Left lung (tissue), 4 donors: ENCODE measurements at regions not wholly inside any gene's neighbourhood (a gene's known extent, or its start where the extent isn't known, plus 50 kb on each side); places are given as distances from the start of the nearest gene placed in this dataset.

Experiments used
- ATAC-seq: fragments of 200-7000 bp; cut with Tn5 transposase; one replicate; pipeline ENCODE4 v1.9.1; 2020; ENCODE audit warnings: moderate library complexity
- DNase-seq, 4 donors: peaks; one replicate each; pipeline ENCODE4 v3.0.0-alpha.2; 2013 to 2020
- H3K27ac ChIP-seq, 2 donors: fragments of 200-600 bp; sonication (generic) in 1 of 2; one replicate each; pipeline versions ENCODE4 v1.5.0 to v1.8.0; 2020 to 2021
- H3K27me3 ChIP-seq, 2 donors: fragments of 200-600 bp; sonication (generic) in 1 of 2; one replicate each; pipeline versions ENCODE4 v1.5.0 to v1.8.0; 2020 to 2021
- H3K36me3 ChIP-seq, 2 donors: fragments of 200-600 bp; sonication (generic) in 1 of 2; one replicate each; pipeline versions ENCODE4 v1.5.0 to v1.8.0; 2020 to 2021
- H3K4me1 ChIP-seq, 2 donors: fragments of 200-600 bp; one replicate each; pipeline ENCODE4 v1.8.0; 2021
- H3K4me3 ChIP-seq, 2 donors: fragments of 200-600 bp; sonication (generic) in 1 of 2; one replicate each; pipeline versions ENCODE4 v1.5.0 to v1.8.0; 2020 to 2021; ENCODE audit warnings: mild to moderate bottlenecking in 1 of 2
- H3K9me3 ChIP-seq, 2 donors: fragments of 200-600 bp; sonication (generic) in 1 of 2; one replicate each; pipeline versions ENCODE4 v1.5.0 to v1.8.0; 2020 to 2021
- intact Hi-C, 2 donors: fragments of 100-400 bp; cut with DNase I; formaldehyde crosslinking; loops; one replicate each; pipeline versions ENCODE4 v1.11.2 to v1.14.2; 2022
- TF ChIP-seq, protein P1 (sequence below), 2 donors: fragments of 200-600 bp; sonication (generic) in 1 of 2; IDR thresholded peaks; one replicate each; pipeline versions ENCODE4 v1.5.0 to v1.8.0; 2021; ENCODE audit warnings: antibody characterized with exemption in 2 of 2
- donor health status: DM: no; HTN: yes; CAD: no.
- donor health status: DM: no; HTN: no; CAD: no.

DNA sequence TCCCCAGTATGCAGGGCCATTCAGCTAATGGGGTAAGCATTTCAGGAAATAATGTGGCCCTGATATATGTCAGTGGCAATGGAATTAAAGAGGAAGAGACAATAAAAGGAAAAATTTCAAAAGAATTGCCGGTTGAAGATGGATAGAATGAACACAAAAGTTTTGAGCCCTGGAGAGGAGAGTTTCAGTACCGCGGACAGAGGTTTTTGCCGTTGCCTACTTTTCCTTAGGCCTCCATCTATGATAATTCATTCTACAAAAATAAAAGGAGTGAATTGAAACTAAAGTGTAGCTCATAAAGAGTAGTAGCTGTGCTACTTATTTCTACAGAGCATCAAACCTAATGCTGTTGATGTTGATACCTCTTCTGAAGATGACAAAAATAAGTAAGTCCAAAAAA, 140.7 kb downstream of the RNASET2 start:
- no peaks in the 10 kb centered on the region for H3K9me3 ChIP-seq
- DNase-seq = peak in 1 of 4 donors; percentile 1
- TF ChIP-seq, protein P1, sequence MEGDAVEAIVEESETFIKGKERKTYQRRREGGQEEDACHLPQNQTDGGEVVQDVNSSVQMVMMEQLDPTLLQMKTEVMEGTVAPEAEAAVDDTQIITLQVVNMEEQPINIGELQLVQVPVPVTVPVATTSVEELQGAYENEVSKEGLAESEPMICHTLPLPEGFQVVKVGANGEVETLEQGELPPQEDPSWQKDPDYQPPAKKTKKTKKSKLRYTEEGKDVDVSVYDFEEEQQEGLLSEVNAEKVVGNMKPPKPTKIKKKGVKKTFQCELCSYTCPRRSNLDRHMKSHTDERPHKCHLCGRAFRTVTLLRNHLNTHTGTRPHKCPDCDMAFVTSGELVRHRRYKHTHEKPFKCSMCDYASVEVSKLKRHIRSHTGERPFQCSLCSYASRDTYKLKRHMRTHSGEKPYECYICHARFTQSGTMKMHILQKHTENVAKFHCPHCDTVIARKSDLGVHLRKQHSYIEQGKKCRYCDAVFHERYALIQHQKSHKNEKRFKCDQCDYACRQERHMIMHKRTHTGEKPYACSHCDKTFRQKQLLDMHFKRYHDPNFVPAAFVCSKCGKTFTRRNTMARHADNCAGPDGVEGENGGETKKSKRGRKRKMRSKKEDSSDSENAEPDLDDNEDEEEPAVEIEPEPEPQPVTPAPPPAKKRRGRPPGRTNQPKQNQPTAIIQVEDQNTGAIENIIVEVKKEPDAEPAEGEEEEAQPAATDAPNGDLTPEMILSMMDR (IDR thresholded peaks at IDR 0.05) = no peak
- H3K27me3 ChIP-seq = no peaks in the 10 kb centered on the region
- no peaks in the 10 kb centered on the region for H3K36me3 ChIP-seq
- no peak for ATAC-seq
- no peaks in the 10 kb centered on the region for H3K4me1 ChIP-seq
- no peak overlapping the region for H3K4me3 ChIP-seq
- no peak overlapping the region for H3K27ac ChIP-seq
- intact Hi-C loops = no loop called here

DNA sequence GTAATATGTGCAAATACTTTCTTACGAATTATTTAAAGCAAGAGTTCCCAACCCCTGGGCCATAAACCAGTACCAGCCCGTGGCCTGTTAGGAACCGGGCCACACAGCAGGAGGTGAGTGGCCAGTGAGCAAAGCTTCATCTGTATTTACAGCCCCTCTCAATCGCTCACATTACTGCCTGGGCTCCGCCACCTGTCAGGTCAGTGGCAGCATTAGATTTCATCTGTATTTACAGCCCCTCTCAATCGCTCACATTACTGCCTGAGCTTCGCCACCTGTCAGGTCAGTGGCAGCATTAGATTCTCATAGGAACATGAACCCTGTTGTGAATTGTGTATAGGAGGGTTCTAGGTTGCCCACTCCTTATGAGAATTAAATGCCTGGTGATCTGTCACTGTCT, 142.0 kb downstream of the RNASET2 start:
- H3K27me3 ChIP-seq = no peaks in the 10 kb centered on the region
- H3K36me3 ChIP-seq = no peaks in the 10 kb centered on the region
- DNase-seq = no peak
- no peaks in the 10 kb centered on the region for H3K9me3 ChIP-seq
- H3K27ac ChIP-seq = no peak overlapping the region
- no peak overlapping the region for H3K4me3 ChIP-seq
- no peak for ATAC-seq
- intact Hi-C loops = no loop called here
- H3K4me1 ChIP-seq = no peaks in the 10 kb centered on the region
- TF ChIP-seq, protein P1 (IDR thresholded peaks at IDR 0.05) = no peak

DNA sequence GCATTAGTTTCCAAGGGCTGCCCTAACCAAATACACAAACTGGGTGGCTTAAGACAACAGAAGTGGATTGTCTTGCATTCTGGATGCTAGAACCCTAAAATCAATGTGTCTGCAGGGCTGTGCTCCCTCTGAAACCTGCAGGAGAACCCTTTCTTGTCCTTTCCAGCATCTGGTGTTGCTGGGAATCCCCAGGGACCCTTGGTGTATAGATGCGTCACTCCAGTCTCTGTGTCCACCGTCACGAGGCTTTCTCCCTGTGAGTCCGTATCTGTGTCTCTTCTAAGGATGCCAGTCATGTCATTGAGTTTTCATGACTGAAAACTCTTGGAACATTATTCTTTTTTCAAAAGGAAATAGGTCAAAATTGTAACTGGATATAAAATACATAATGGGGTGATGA, 142.9 kb downstream of the RNASET2 start:
- ATAC-seq (no peak), DNase-seq (no peak)
- Histone ChIP-seq H3K27me3 (no peaks in the 10 kb centered on the region), H3K4me1 (no peaks in the 10 kb centered on the region), H3K27ac (no peak overlapping the region), H3K9me3 (no peaks in the 10 kb centered on the region), H3K36me3 (no peaks in the 10 kb centered on the region), H3K4me3 (no peak overlapping the region)
- intact Hi-C loops = no loop called here
- TF ChIP-seq, protein P1 (IDR thresholded peaks at IDR 0.05) = no peak

DNA sequence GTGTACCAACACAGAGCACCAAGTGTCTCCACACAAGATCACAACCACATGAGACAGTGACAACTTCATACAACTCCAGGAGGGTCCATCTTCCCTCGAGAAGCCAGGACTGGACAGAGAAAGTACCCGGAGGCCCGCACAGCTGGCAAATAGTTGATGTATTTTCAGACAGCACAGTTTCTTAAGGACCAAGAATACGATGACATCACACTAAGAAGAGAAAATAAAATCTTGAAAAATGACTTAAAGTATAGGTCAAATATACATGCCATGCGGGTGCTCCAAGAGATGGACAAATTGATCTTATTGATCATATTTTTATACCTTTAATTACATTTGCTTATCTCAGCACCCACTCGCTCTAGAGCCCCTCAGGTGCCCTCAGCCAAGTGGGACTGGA, 145.5 kb downstream of the RNASET2 start:
- no peaks in the 10 kb centered on the region for H3K4me1 ChIP-seq
- DNase-seq (no peak), ATAC-seq (no peak)
- TF ChIP-seq, protein P1 (IDR thresholded peaks at IDR 0.05) = no peak
- no peak overlapping the region for H3K4me3 ChIP-seq
- H3K9me3 ChIP-seq = peaks cover 3 to 22% of the 10 kb centered on the region in 2 donors
- intact Hi-C loops = no loop called here
- H3K27me3 ChIP-seq = no peaks in the 10 kb centered on the region
- H3K27ac ChIP-seq = no peak overlapping the region
- H3K36me3 ChIP-seq = no peaks in the 10 kb centered on the region

DNA sequence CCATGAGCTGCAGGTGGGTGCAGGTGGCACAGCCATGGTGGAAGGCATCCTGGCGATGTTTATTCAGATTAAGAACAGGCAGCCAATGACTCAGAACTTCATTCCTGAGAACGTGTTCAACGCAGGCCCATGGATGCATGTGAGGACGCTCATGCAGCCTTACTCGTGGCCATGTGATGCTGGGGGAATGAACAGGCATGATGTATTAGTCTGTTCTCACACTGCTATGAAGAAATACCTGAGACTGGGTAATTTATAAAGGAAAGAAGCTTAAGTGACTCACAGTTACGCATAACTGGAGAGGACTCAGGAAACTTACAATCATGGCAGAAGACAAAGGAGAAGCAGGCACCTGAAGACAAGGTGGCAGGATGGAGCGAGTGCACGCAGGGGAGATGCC, 146.6 kb downstream of the RNASET2 start:
- TF ChIP-seq, protein P1 (IDR thresholded peaks at IDR 0.05) = no peak
- intact Hi-C loops = no loop called here

More for the DNA sequence above, 146.6 kb downstream of the RNASET2 start:
- Histone ChIP-seq H3K36me3 (no peaks in the 10 kb centered on the region), H3K4me3 (no peak overlapping the region), H3K9me3 (peaks cover 3 to 33% of the 10 kb centered on the region in 2 donors), H3K27me3 (no peaks in the 10 kb centered on the region), H3K4me1 (no peaks in the 10 kb centered on the region), H3K27ac (no peak overlapping the region)
- no peak for ATAC-seq
- DNase-seq = no peak
